ENCODE measurements at regions not wholly inside any gene's neighbourhood (a gene's known extent, or its start where the extent isn't known, plus 50 kb on each side); places are given as distances from the start of the nearest gene placed in this dataset.

- TF ChIP-seq ATF3 (CRISPR knock-in tag; IDR thresholded peaks at IDR 0.05) = no peak
- no peak for TF ChIP-seq CTCF (CRISPR knock-in tag; IDR thresholded peaks at IDR 0.05)
- no peak for TF ChIP-seq SCMH1 (CRISPR knock-in tag; IDR thresholded peaks at IDR 0.05; ENCODE audit: borderline replicate concordance)
- no peak for TF ChIP-seq STAT5B (CRISPR knock-in tag; IDR thresholded peaks at IDR 0.05)
- no peak for TF ChIP-seq ZNF530 (CRISPR knock-in tag; IDR thresholded peaks at IDR 0.05; ENCODE audit: low read depth)
- no peak for TF ChIP-seq ZNF276 (CRISPR knock-in tag; IDR thresholded peaks at IDR 0.05; ENCODE audit: low read depth)
- no peak for TF ChIP-seq ATF2 (CRISPR knock-in tag; IDR thresholded peaks at IDR 0.05)
- no peak for TF ChIP-seq PLSCR1 (CRISPR knock-in tag; IDR thresholded peaks at IDR 0.05; ENCODE audit: borderline replicate concordance)
- no peak for TF ChIP-seq U2AF1 (optimal IDR thresholded peaks at IDR 0.05; ENCODE audit: low read depth, low read length)
Measured at GRCh38 chr10:31103112-31103511, 71.4 kb upstream of the ZNF438 start.
